HepG2 (cell line): ENCODE measurements at regions not wholly inside any gene's neighbourhood (a gene's known extent, or its start where the extent isn't known, plus 50 kb on each side); places are given as distances from the start of the nearest gene placed in this dataset.

Experiments used
- ATAC-seq: fragments of 200-7000 bp; cut with Tn5 transposase; 3 replicates; pipeline ENCODE4 v1.9.1; 2020; ENCODE audit warnings: mild to moderate bottlenecking, moderate library complexity
- BruUV-seq: library from RNA; stranded (reverse); fragments of 400-500 nt; replicated peaks from 2 replicates; lab custom pipeline; 2021; lab: Mats Ljungman, UMichigan
- CTCF ChIA-PET: fragments of 300-600 bp; formaldehyde crosslinking; extraction: SDS; loops from one replicate; lab custom pipeline; 2021; ENCODE audit warnings: low total read pairs, inconsistent platforms, low intra/inter-chr PET ratio; lab: Yijun Ruan, JAX
- POLR2A ChIA-PET: fragments of 350-600 bp; sonication (Branson Sonifier 250); formaldehyde crosslinking; loops from one replicate; lab custom pipeline; 2020; ENCODE audit warnings: antibody characterized with exemption, inconsistent platforms; lab: Yijun Ruan, JAX
- DNase-seq: peaks from one replicate; pipeline ENCODE4 v3.0.0-alpha.2; 2015; ENCODE audit warnings: low spot score
- FAIRE-seq: peaks from 3 replicates; lab custom pipeline; 2011; peaks lifted over from hg19 to GRCh38; lab: Jason Lieb, UNC
- H2AFZ ChIP-seq: one replicate; pipeline ENCODE4 v1.6.1; 2011; ENCODE audit warnings: low read length, inconsistent platforms
- H3K27ac ChIP-seq: fragments of 300-600 bp; 3 replicates; pipeline ENCODE4 v1.8.0; 2011; ENCODE audit warnings: mixed run types, mild to moderate bottlenecking, mixed read lengths, low read length, inconsistent platforms; ENCODE audit not compliant: insufficient read depth; ENCODE audit errors: extremely low read length
- H3K27me3 ChIP-seq, 2 experiments: fragments of 200-600 bp in 1 of 2; 2 replicates in 1 of 2; 3 replicates in 1 of 2; pipeline versions ENCODE4 v1.6.0 to v1.8.0; 2011; ENCODE audit warnings: low read length in 2 of 2, mild to moderate bottlenecking in 2 of 2, moderate library complexity in 2 of 2, inconsistent platforms in 1 of 2; ENCODE audit not compliant: insufficient read depth in 2 of 2, control insufficient read depth in 1 of 2
- H3K36me3 ChIP-seq, 2 experiments: fragments of 200-600 bp in 1 of 2; replicated peaks in 1 of 2; 2 replicates in 1 of 2; 3 replicates in 1 of 2; pipeline versions ENCODE4 v1.5.1 to v1.8.0; 2011; ENCODE audit warnings: low read length in 2 of 2, inconsistent platforms in 1 of 2; ENCODE audit not compliant: insufficient read depth in 2 of 2, control insufficient read depth in 1 of 2
- H3K4me1 ChIP-seq: 2 replicates; pipeline ENCODE4 v1.5.1; 2012; ENCODE audit warnings: low read length, inconsistent platforms; ENCODE audit not compliant: insufficient read depth
- H3K4me2 ChIP-seq: 2 replicates; pipeline ENCODE4 v1.6.0; 2011; ENCODE audit warnings: low read depth, low read length, inconsistent platforms
- H3K4me3 ChIP-seq, 3 experiments: fragments of 200-600 bp in 1 of 3; sonication (generic), shearing (Covaris generic) in 1 of 3; replicated peaks in 1 of 3; 2 replicates each; pipeline ENCODE4 v1.5.1; 2011 to 2016; ENCODE audit warnings: low read length in 3 of 3, inconsistent platforms in 2 of 3, low read depth in 2 of 3, mild to moderate bottlenecking in 2 of 3, control low read depth in 1 of 3, mixed read lengths in 1 of 3; ENCODE audit not compliant: insufficient read depth in 1 of 3
- H3K79me2 ChIP-seq: one replicate; pipeline ENCODE4 v1.6.1; 2011; ENCODE audit warnings: low read length, inconsistent platforms; ENCODE audit not compliant: insufficient read depth
- H3K9ac ChIP-seq: 2 replicates; pipeline ENCODE4 v1.6.0; 2011; ENCODE audit warnings: mild to moderate bottlenecking, low read depth, low read length, inconsistent platforms; ENCODE audit not compliant: insufficient read depth
- H3K9me3 ChIP-seq: 2 replicates; pipeline ENCODE4 v1.5.1; 2012; ENCODE audit warnings: mild to moderate bottlenecking, low read length
- H4K20me1 ChIP-seq: 2 replicates; pipeline ENCODE4 v1.6.0; 2011; ENCODE audit warnings: inconsistent platforms, mild to moderate bottlenecking, low read length, moderate library complexity; ENCODE audit not compliant: insufficient read depth
- BHLHE40 ChIP-seq: IDR thresholded peaks from 2 replicates; pipeline ENCODE4 v1.6.1; 2011; ENCODE audit warnings: low read length, improper control_type of control experiment
- CERS6 ChIP-seq: sonication (generic); formaldehyde crosslinking; IDR thresholded peaks from 2 replicates; pipeline ENCODE4 v1.5.0; 2020; ENCODE audit warnings: missing genetic modification reagents
- CREBL2 ChIP-seq: sonication (generic); formaldehyde crosslinking; IDR thresholded peaks from 2 replicates; pipeline ENCODE4 v1.8.1; 2023; ENCODE audit warnings: missing genetic modification reagents, mild to moderate bottlenecking, borderline replicate concordance
- FOXA3 ChIP-seq: IDR thresholded peaks from 2 replicates; pipeline ENCODE4 v1.6.1; 2016; ENCODE audit warnings: missing genetic modification reagents, missing compliant biosample characterization
- FOXO1 ChIP-seq: sonication (generic); formaldehyde crosslinking; IDR thresholded peaks from 2 replicates; pipeline ENCODE4 v1.4.0; 2020; ENCODE audit warnings: missing genetic modification reagents
- GTF2F1 ChIP-seq: fragments of 150-350 bp; IDR thresholded peaks from 2 replicates; pipeline ENCODE4 v1.6.1; 2014; ENCODE audit warnings: low read length
- HMGXB3 ChIP-seq: sonication (generic); formaldehyde crosslinking; IDR thresholded peaks from 2 replicates; pipeline ENCODE4 v1.4.0; 2020; ENCODE audit warnings: missing genetic modification reagents, borderline replicate concordance
- KDM2A ChIP-seq: sonication (generic); formaldehyde crosslinking; IDR thresholded peaks from 2 replicates; pipeline ENCODE4 v1.4.0; 2020; ENCODE audit warnings: low read depth, missing genetic modification reagents, borderline replicate concordance
- KDM3A ChIP-seq: IDR thresholded peaks from 2 replicates; pipeline ENCODE4 v1.6.1; 2018; ENCODE audit warnings: low read depth, missing compliant biosample characterization
- MLX ChIP-seq: IDR thresholded peaks from 2 replicates; pipeline ENCODE4 v1.6.1; 2016
- NR2F6 ChIP-seq, 2 experiments: IDR thresholded peaks; 2 replicates each; pipeline ENCODE4 v1.6.1; 2016; ENCODE audit warnings: antibody characterized with exemption in 1 of 2, mild to moderate bottlenecking in 1 of 2
- PPARG ChIP-seq: conservative IDR thresholded peaks from 2 replicates; pipeline ENCODE4 v1.6.1; 2016; ENCODE audit warnings: missing biosample characterization, missing genetic modification reagents
- RNF2 ChIP-seq: fragments of 450-650 bp; conservative IDR thresholded peaks from 2 replicates; pipeline ENCODE4 v1.6.1; 2016; ENCODE audit warnings: low read depth
- TBL1XR1 ChIP-seq: fragments of 150-350 bp; IDR thresholded peaks from 2 replicates; pipeline ENCODE4 v1.6.1; 2014; ENCODE audit warnings: borderline replicate concordance, low read length; ENCODE audit not compliant: partially characterized antibody
- ZFP36L2 ChIP-seq: sonication (generic); formaldehyde crosslinking; IDR thresholded peaks from 2 replicates; pipeline ENCODE4 v1.4.0; 2020; ENCODE audit warnings: missing genetic modification reagents
- ZNF431 ChIP-seq: sonication (generic); formaldehyde crosslinking; IDR thresholded peaks from 2 replicates; pipeline ENCODE4 v1.9.0; 2022; ENCODE audit warnings: missing genetic modification reagents, low read depth, mild to moderate bottlenecking, borderline replicate concordance
- WGBS: methylation state at CpG from one replicate; pipeline ENCODE4 v1.1.6; 2017; ENCODE audit warnings: low lambda C conversion rate; 5-methylcytosine and 5-hydroxymethylcytosine counted together
- in situ Hi-C: cut with HindIII; loops from 2 replicates; pipeline ENCODE4 v1.10.0; 2017; ENCODE audit warnings: low pct_unique_long_range_greater_than_20kb; ENCODE audit not compliant: extremely low pct_ligation_motif_present
- intact Hi-C: fragments of 100-400 bp; cut with micrococcal nuclease; formaldehyde crosslinking; loops from one replicate; pipeline ENCODE4 v1.10.0; 2022; ENCODE audit not compliant: unreplicated experiment

DNA sequence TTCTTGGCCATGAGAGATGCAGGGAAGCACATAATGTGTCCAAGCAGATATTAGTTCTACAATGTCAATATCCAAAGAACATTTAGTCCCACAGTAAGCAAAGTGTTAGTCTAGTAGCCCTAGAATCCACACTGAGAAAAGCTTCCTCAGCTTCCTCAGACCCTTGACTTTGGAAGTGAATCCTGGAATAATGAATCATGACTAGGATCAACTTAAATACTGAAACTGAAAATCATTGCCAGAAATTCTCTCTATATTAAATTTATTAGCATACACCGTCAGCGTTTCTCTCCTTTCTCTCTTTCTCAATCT lies 356.9 kb upstream of the ACVR2A start:
- ATAC-seq: no peak
- POLR2A ChIA-PET: no interaction called here
- no TSS peak for BruUV-seq
- DNase-seq: no peak
- Histone ChIP-seq H3K79me2 (no peaks in the 10 kb centered on the region), H3K9ac (no peak overlapping the region), H3K4me2 (no peak overlapping the region), H3K4me1 (no peaks in the 10 kb centered on the region), H4K20me1 (no peaks in the 10 kb centered on the region), H3K4me3 (no peak overlapping the region), H3K27ac (no peak overlapping the region), H3K9me3 (no peaks in the 10 kb centered on the region), H3K36me3 (no peaks in the 10 kb centered on the region), H3K27me3 (no peaks in the 10 kb centered on the region), H2AFZ (no peak overlapping the region)
- TF ChIP-seq CERS6 (CRISPR knock-in tag): no peak
- no peak for TF ChIP-seq HMGXB3 (CRISPR knock-in tag)
- TF ChIP-seq FOXA3 (CRISPR knock-in tag): no peak
- no peak for TF ChIP-seq TBL1XR1
- no peak for TF ChIP-seq GTF2F1
- no peak for TF ChIP-seq PPARG
- no peak for TF ChIP-seq BHLHE40
- TF ChIP-seq MLX (CRISPR knock-in tag): no peak
- TF ChIP-seq FOXO1 (CRISPR knock-in tag): no peak
- no peak for TF ChIP-seq ZNF431
- TF ChIP-seq CREBL2 (CRISPR knock-in tag): no peak
- TF ChIP-seq NR2F6 (IDR thresholded peaks at IDR 0.05): no peak
- no peak for TF ChIP-seq NR2F6 (CRISPR knock-in tag; IDR thresholded peaks at IDR 0.05)
- TF ChIP-seq RNF2: no peak
- no peak for TF ChIP-seq ZFP36L2 (CRISPR knock-in tag)
- no peak for TF ChIP-seq KDM2A (CRISPR knock-in tag)
- TF ChIP-seq KDM3A: no peak
- intact Hi-C loops (loop anchor here (10.0 kb wide), 1 partner anchor 427 kb away; no protein-coding TSS in a partner anchor), in situ Hi-C loops (no loop called here)
- CTCF ChIA-PET: no interaction called here
- FAIRE-seq: no peak
- WGBS: 26% methylated on average over 2 of the region's 2 CpGs
